Esophagus muscularis mucosa (tissue), 3 donors: ENCODE measurements at regions not wholly inside any gene's neighbourhood (a gene's known extent, or its start where the extent isn't known, plus 50 kb on each side); places are given as distances from the start of the nearest gene placed in this dataset.

Experiments
- CTCF ChIP-seq, 3 experiments: fragments of 200-600 bp in 2 of 3; fragments of 450-650 bp in 1 of 3; sonication (generic) in 2 of 3; IDR thresholded peaks; one replicate each; pipeline ENCODE4 v1.5.1; 2017 to 2019; ENCODE audit warnings: antibody characterized with exemption in 3 of 3, mild to moderate bottlenecking in 2 of 3, moderate library complexity in 1 of 3
- EP300 ChIP-seq: sonication (generic); formaldehyde crosslinking; IDR thresholded peaks from one replicate; pipeline ENCODE4 v1.6.1; 2017; ENCODE audit warnings: antibody characterized with exemption

GRCh38 chr5:34545626-34546025, 110.5 kb upstream of the RAI14 start:
- TF ChIP-seq CTCF (IDR thresholded peaks at IDR 0.05) (no peak), EP300 (no peak)
